GM19025 (cell line): ENCODE measurements at regions not wholly inside any gene's neighbourhood (a gene's known extent, or its start where the extent isn't known, plus 50 kb on each side); places are given as distances from the start of the nearest gene placed in this dataset.
"Not testable (repeated sequence)": the region's sequence is repeated elsewhere in the genome, so short reads cannot be mapped to it uniquely, and the experiment has no call there.

Experiments used
- ATAC-seq: cut with Tn5 transposase; IDR thresholded peaks from one replicate; pipeline ENCODE4 v1.9.1; 2021; ENCODE audit warnings: mild to moderate bottlenecking, low read depth, moderate library complexity; ENCODE audit not compliant: unreplicated experiment

DNA sequence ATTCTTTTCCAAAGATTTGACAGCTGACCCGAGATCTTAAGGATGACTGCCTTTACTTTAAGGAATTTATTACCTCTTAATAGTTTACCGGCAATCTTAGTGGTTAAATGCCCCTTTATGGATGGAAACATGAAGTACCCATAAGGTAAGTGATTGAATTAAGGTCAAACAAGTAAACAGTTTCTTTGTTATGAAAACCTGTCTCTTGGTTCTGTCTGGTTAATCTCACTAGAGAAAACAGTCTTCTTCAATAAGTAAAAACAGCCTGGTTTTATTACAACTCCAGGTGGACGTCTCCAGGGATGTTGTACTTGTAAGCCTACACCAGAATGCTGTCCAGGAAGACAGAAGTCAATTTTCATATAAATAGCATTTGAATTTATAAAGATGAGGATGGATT lies 161.8 kb upstream of the MTPN start:
- ATAC-seq = no peak

DNA sequence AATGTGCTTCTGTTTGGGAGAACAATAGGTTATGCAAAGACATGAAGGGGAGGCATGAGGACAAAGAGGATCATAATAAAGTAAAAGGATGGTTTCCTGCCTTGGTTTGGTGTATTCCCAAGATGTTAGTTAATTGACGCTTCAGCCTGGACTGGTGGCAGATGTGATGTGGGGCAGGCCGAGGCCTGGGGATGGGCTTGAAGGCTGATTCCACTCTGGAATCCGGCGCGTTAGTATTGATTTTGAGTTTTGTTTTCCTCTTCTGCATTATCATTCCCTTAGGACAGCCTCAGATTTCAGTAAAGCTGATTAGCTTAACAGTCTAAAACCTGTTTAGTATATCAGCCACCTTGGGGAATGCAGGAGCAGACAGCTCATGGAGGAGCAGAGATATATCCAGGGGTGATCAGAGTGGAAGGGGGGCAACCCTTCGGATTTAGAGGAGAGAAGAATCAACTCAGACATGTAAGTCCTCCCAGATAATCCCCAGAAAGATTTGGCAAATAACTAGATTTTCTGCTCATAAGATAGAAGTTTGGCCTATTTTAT lies 159.8 kb upstream of the MTPN start:
- ATAC-seq = no peak

GRCh38 chr7:136134503-136134902 lies 157.3 kb upstream of the MTPN start:
- ATAC-seq = no peak

DNA sequence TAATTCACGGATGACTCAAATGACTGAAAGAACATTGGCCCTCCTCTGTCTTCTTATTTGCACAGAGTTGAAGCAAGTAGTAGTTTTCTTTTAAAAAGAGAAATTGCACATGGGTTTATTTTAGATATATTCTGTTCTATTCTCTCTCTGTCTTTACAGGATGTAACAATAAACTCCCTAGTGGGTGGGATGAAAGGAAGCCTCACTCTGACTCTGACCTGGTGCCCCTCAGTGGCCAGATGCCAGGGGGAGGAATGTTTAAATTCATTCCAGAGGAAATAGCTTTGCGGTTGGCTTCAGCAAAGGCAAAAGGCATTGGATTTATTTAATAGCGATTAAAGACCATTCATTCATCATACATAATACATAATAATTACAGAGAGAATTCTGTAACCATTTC lies 156.4 kb upstream of the MTPN start:
- ATAC-seq = no peak

DNA sequence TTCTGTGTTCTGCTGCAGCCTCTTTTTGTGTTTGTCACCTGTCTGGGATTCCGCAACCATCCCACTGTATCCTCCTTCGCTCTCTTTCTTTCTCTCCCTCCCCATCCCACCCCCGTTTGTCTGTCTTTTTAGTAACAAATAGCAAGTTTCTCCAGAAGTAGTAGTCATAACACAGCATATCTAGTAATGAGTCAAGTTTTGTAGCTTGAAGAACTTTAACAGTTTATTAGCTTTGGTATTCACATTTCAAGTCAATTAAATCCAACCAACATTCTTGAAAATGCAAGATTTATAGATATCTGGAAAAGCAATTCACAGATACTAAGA lies 154.1 kb upstream of the MTPN start:
- no peak for ATAC-seq

GRCh38 chr7:136130511-136131303 lies 153.5 kb upstream of the MTPN start:
- no peak for ATAC-seq

DNA sequence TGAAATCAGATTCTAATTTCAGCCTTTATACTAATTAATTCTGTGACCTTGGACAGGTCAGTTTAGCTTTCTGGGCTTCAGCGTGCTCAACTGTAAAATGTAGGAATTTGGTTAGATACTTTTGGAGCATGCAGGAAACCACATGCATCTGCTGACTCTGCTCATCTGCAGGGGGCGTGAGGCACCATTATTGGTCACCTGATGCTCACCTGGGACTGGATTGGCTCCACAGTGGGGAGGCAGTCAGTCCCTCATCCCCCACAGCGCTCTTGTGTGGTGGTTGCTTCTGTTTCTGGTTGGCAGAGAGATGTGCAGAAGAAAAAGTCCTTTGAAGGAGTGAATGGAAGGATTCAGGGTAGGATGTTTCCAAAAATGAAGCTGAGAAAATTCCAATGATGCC lies 150.9 kb upstream of the MTPN start:
- no peak for ATAC-seq

- no peak for ATAC-seq
These were observed 146.2 kb upstream of the MTPN start for GRCh38 chr7:136123352-136123751.

DNA sequence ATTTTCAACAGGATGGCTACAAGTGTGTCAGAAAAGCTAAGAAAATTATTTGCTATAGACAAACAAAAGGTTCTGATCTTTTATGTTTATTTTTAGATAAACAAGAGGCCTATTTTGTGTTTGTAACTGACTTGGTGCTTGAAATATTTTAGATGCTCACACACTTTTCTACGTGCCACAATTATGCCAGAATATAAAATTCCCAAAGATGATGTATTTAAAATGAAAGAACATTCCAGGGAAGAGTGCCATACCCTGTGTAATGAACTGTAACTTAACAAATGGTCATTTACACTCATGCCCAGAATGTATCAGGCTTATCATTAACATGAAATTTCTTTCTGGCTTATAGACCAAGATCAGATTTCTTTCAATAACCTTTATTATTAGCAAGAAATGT lies 144.9 kb upstream of the MTPN start:
- no peak for ATAC-seq

GRCh38 chr7:136117539-136117938 lies 140.4 kb upstream of the MTPN start:
- no peak for ATAC-seq

DNA sequence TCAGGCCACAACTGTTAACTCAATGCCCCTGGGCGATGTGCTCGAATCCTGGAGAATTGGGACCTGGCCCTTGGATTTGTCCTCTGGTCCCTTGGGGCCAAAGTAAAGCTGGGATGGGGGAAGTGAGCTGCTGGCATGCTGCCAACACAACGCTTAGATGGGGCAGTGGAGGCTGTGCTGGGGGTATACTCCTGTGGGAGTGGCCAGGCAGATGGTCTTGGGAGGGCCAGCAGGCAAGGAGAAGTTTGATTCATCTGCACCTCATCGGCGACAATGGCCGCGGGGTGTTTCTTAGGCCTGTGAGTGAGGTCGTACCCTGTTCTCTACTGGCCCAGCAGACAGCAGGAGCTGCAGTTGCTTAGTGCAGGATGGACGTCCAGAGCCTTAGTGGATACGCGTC lies 139.0 kb upstream of the MTPN start:
- ATAC-seq = no peak

- ATAC-seq = peak; percentile 90
These were observed 138.0 kb upstream of the MTPN start for GRCh38 chr7:136114966-136115762.

DNA sequence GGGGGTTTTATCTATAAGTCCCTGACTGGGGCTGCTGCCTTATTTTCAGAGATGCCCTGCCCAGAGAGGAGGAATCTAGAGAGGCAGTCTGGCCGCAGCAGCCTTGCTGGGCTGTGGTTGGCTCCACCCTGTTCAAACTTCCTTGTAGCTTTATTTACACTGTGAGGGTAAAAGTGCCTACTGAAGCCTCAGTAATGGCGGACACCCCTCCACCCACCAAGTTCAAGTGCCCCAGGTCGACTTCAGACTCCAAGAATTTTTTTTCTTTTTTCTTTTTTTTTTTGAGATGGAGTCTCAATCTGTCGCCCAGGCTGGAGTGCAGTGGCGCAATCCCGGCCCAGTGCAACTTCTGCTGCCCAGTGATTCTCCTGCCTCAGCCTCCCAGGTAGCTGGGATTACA lies 137.3 kb upstream of the MTPN start:
- not testable (repeated sequence) for ATAC-seq

- ATAC-seq = not testable (repeated sequence)
These were observed 131.9 kb upstream of the MTPN start for GRCh38 chr7:136109037-136109436.

DNA sequence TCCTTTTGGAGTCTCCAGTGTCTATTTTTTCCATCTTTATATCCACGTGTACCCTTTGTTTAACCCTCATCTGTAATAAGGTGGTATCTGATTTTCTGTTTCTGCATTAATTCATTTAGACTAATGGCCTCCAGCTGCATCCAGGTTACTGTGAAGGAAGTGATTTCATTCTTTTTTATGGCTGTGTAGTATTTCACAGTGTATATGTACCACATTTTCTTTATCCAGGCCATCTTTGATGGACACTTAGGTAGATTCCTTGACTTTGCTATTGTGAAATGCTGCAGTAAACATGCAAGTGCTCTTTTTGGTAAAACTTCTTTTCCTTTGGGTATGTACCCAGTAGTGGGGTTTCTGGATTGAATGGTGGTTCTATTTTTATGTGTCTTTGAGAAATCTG lies 128.0 kb upstream of the MTPN start:
- no peak for ATAC-seq

- ATAC-seq = no peak
These were observed 127.1 kb upstream of the MTPN start for GRCh38 chr7:136104269-136104603.

DNA sequence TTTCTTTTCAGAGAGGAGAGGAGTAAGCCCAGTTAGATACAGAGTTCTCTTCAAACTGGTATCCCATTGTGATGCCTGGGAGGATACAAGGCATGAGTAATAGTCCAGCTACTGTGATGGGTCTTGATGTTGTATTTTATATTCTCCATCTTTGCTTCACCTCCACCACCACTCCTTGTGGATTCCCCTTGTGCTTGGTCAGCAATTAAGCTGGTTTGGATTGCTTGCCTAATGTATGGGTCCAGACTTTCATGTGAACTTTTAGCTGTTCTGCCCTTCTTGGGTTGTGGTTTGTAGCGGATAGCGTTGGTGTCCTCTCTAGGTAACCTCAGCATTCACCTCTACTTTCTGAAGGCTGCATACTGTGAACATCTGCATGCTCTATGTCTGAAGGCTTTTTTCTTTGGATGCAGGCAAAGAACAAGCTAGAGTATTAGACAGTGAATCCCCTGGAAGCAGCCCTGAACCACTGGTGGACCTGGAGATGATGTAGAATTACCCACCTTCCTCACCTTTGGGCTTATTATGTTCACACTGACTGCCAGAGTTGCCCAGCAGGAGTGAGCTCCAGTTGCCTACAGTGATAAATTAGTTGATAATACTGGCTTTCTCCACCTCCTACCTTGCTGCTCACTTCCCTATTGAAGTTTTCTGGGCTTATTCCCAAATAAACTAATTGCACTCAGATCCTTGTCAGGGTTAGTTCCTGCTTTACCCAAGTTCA lies 126.5 kb upstream of the MTPN start:
- no peak for ATAC-seq

GRCh38 chr7:136102881-136103280 lies 125.7 kb upstream of the MTPN start:
- no peak for ATAC-seq

- not testable (repeated sequence) for ATAC-seq
These were observed 115.6 kb upstream of the MTPN start for GRCh38 chr7:136092714-136093113.

DNA sequence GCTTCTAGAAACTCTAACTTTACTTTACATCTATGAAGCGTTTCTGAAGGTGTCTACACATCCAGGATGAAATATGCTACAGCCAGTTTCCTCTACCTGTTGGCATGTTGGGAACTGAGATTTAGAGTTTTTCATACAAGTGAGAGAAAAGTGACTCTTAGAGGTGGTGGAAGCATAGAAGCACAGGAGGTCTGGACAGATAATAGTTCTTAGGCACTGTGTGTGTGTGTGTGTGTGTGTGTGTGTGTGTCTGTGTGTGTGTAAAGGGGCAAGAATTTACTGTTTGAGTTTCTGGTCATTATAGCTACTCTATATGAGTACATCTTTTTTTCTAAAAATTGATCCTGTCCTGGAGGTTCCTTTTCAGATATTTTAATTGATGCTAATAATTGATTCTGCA lies 110.7 kb upstream of the MTPN start:
- ATAC-seq = no peak

DNA sequence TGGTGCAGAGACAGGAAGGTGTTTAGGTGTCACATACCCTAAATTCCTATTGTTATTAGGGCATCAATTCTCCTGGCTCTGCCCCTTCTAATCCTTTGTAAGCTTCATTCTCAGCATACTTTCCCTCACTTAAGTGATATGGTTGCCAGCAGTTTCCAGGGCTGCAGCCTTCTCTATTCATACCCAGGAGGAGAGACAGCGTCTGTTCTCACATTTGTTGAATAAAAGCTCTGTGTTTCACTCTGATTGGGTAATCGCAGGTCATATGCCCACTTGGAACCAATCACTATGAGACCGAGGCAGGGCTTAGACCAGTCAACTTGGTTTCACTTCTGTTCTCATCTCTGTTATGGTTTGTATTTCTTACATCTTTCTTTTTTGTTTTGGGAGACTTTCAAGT lies 109.6 kb upstream of the MTPN start:
- ATAC-seq = peak; percentile 88
